Liver (tissue), 8 donors: ENCODE measurements at regions not wholly inside any gene's neighbourhood (a gene's known extent, or its start where the extent isn't known, plus 50 kb on each side); places are given as distances from the start of the nearest gene placed in this dataset.

Experiments used
- DNase-seq: peaks from one replicate; pipeline ENCODE4 v3.0.0-alpha.2; 2017; ENCODE audit warnings: low spot score
- H3K27ac ChIP-seq, 2 donors: one replicate each; pipeline ENCODE4 v1.7.0; 2013; ENCODE audit warnings: inconsistent platforms in 2 of 2, low read length in 2 of 2, control low read depth in 1 of 2, low read depth in 1 of 2, mild to moderate bottlenecking in 1 of 2
- H3K27me3 ChIP-seq, 4 donors: one replicate each; pipeline versions ENCODE4 v1.6.1 to v1.7.0; 2013; ENCODE audit warnings: low read length in 3 of 4, inconsistent platforms in 1 of 4, mild to moderate bottlenecking in 1 of 4, moderate library complexity in 1 of 4; ENCODE audit not compliant: control insufficient read depth in 4 of 4, insufficient read depth in 4 of 4
- H3K36me3 ChIP-seq, 4 donors: one replicate each; pipeline versions ENCODE4 v1.6.1 to v1.7.0; 2013; ENCODE audit warnings: low read length in 3 of 4, mild to moderate bottlenecking in 3 of 4, low read depth in 1 of 4, moderate library complexity in 1 of 4; ENCODE audit not compliant: control insufficient read depth in 4 of 4, insufficient read depth in 3 of 4
- H3K4me1 ChIP-seq, 4 donors: one replicate each; pipeline versions ENCODE4 v1.6.1 to v1.7.0; 2013; ENCODE audit warnings: low read length in 3 of 4, mild to moderate bottlenecking in 3 of 4, moderate library complexity in 1 of 4; ENCODE audit not compliant: control insufficient read depth in 4 of 4, insufficient read depth in 4 of 4
- H3K4me3 ChIP-seq, 3 donors: one replicate each; pipeline versions ENCODE4 v1.6.1 to v1.7.0; 2013; ENCODE audit warnings: low read length in 3 of 3, control low read depth in 1 of 3, low read depth in 1 of 3, mild to moderate bottlenecking in 1 of 3
- H3K9ac ChIP-seq, 2 donors: one replicate each; pipeline ENCODE4 v1.7.0; 2013; ENCODE audit warnings: low read length in 2 of 2, mild to moderate bottlenecking in 2 of 2, moderate library complexity in 2 of 2, control low read depth in 1 of 2, low read depth in 1 of 2
- H3K9me3 ChIP-seq, 4 donors: one replicate each; pipeline versions ENCODE4 v1.6.1 to v1.7.0; 2013; ENCODE audit warnings: low read length in 3 of 4; ENCODE audit not compliant: control insufficient read depth in 4 of 4
- ATF3 ChIP-seq: IDR thresholded peaks from 2 replicates; pipeline ENCODE4 v1.6.1; 2016; ENCODE audit warnings: antibody characterized with exemption
- CTCF ChIP-seq: fragments of 150-350 bp; IDR thresholded peaks from 2 replicates; pipeline ENCODE4 v1.5.1; 2017; ENCODE audit warnings: improper control_type of control experiment, low read depth, low read length; ENCODE audit not compliant: missing input control
- EGR1 ChIP-seq, 2 donors: IDR thresholded peaks; 2 replicates each; pipeline ENCODE4 v1.6.1; 2016 to 2018; ENCODE audit warnings: antibody characterized with exemption in 2 of 2, low read depth in 2 of 2
- FOXA1 ChIP-seq: IDR thresholded peaks from 2 replicates; pipeline ENCODE4 v1.6.1; 2016; ENCODE audit warnings: antibody characterized with exemption
- FOXA2 ChIP-seq: IDR thresholded peaks from 2 replicates; pipeline ENCODE4 v1.6.1; 2016; ENCODE audit warnings: antibody characterized with exemption
- GABPA ChIP-seq, 2 donors: IDR thresholded peaks in 1 of 2; conservative IDR thresholded peaks in 1 of 2; 2 replicates each; pipeline ENCODE4 v1.6.1; 2016; ENCODE audit warnings: antibody characterized with exemption in 2 of 2, mild to moderate bottlenecking in 1 of 2, moderate library complexity in 1 of 2
- HNF4A ChIP-seq, 2 donors: conservative IDR thresholded peaks; 2 replicates each; pipeline ENCODE4 v1.6.1; 2016; ENCODE audit warnings: antibody characterized with exemption in 2 of 2, mild to moderate bottlenecking in 2 of 2
- HNF4G ChIP-seq: IDR thresholded peaks from 2 replicates; pipeline ENCODE4 v1.6.1; 2016; ENCODE audit warnings: antibody characterized with exemption
- JUND ChIP-seq, 2 donors: IDR thresholded peaks; 2 replicates each; pipeline ENCODE4 v1.6.1; 2016; ENCODE audit warnings: antibody characterized with exemption in 2 of 2
- NR2F2 ChIP-seq: IDR thresholded peaks from 2 replicates; pipeline ENCODE4 v1.6.1; 2016; ENCODE audit warnings: antibody characterized with exemption
- RAD21 ChIP-seq, 2 donors: IDR thresholded peaks; 2 replicates each; pipeline ENCODE4 v1.6.1; 2016; ENCODE audit warnings: antibody characterized with exemption in 2 of 2, mild to moderate bottlenecking in 2 of 2
- RXRA ChIP-seq, 2 donors: IDR thresholded peaks; 2 replicates each; pipeline ENCODE4 v1.6.1; 2017 to 2018; ENCODE audit warnings: antibody characterized with exemption in 2 of 2, mild to moderate bottlenecking in 1 of 2
- SP1 ChIP-seq: IDR thresholded peaks from 2 replicates; pipeline ENCODE4 v1.6.1; 2018; ENCODE audit warnings: antibody characterized with exemption, mild to moderate bottlenecking
- TAF1 ChIP-seq: conservative IDR thresholded peaks from 2 replicates; pipeline ENCODE4 v1.6.1; 2016; ENCODE audit warnings: antibody characterized with exemption, mild to moderate bottlenecking
- YY1 ChIP-seq: IDR thresholded peaks from 2 replicates; pipeline ENCODE4 v1.6.1; 2016; ENCODE audit warnings: antibody characterized with exemption, mild to moderate bottlenecking
- ZBTB33 ChIP-seq: IDR thresholded peaks from 2 replicates; pipeline ENCODE4 v1.6.1; 2016; ENCODE audit warnings: antibody characterized with exemption
- WGBS: extraction: QIAGEN DNeasy Blood & Tissue Kit; methylation state at CpG from one replicate; pipeline ENCODE4 v1.1.7; 2013; 5-methylcytosine and 5-hydroxymethylcytosine counted together
- TF ChIP-seq, protein P1 (sequence below): IDR thresholded peaks from 2 replicates; pipeline ENCODE4 v1.6.1; 2016; ENCODE audit warnings: antibody characterized with exemption
- donor health status: healthy.
- donor health status: healthy.
- donor health status: healthy.
- donor health status: healthy.
- donor health status: healthy.

- Histone ChIP-seq H3K27me3 (no peaks in the 10 kb centered on the region), H3K36me3 (no peaks in the 10 kb centered on the region), H3K27ac (no peak overlapping the region), H3K4me3 (no peak overlapping the region), H3K9me3 (no peaks in the 10 kb centered on the region), H3K9ac (no peak overlapping the region), H3K4me1 (no peaks in the 10 kb centered on the region)
- TF ChIP-seq ATF3 (no peak), TAF1 (no peak)
- DNase-seq, result no peak
- WGBS, result 86% methylated on average over 1 of the region's 1 CpG
Observed at GRCh38 chr5:40399349-40399748, 280.4 kb upstream of the PTGER4 start.

DNA sequence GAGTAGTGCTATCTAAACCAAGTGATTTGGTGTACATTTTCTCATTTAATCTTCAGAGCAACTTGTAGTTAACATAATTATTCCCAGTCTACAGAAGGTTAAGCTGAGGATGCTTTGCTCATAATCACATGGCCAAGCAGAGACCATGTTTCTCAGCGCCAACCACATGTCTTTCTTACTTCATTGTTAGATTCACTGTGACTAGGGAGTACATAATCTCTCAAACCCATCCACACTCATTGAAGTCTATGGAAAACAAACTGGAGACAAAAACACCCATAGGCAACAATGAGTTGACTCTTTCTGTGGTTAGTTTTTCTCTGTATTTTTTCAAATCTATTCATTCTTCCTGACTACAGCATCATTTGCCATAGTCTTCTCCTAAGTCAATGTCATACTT lies 281.7 kb upstream of the PTGER4 start:
- 94% methylated on average over 1 of the region's 1 CpG for WGBS
- no peak for DNase-seq
- TF ChIP-seq CTCF (no peak), GABPA (IDR thresholded peaks at IDR 0.05 in 1 of 2, conservative IDR thresholded peaks at IDR 0.05 in 1 of 2) (no peak), SP1 (no peak), HNF4G (no peak), ZBTB33 (no peak), RAD21 (IDR thresholded peaks at IDR 0.05) (no peak), JUND (IDR thresholded peaks at IDR 0.05) (no peak), HNF4A (conservative IDR thresholded peaks at IDR 0.05) (no peak), FOXA2 (no peak), TAF1 (no peak), ATF3 (no peak), RXRA (IDR thresholded peaks at IDR 0.05) (no peak), NR2F2 (no peak), FOXA1 (no peak), EGR1 (IDR thresholded peaks at IDR 0.05; ENCODE audit: low read depth in 2 of 2) (no peak), YY1 (no peak)
- TF ChIP-seq, protein P1, sequence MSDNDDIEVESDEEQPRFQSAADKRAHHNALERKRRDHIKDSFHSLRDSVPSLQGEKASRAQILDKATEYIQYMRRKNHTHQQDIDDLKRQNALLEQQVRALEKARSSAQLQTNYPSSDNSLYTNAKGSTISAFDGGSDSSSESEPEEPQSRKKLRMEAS, result no peak
- H3K27ac ChIP-seq, result no peak overlapping the region
- H3K4me1 ChIP-seq, result no peaks in the 10 kb centered on the region
- no peaks in the 10 kb centered on the region for H3K27me3 ChIP-seq
- H3K4me3 ChIP-seq, result no peak overlapping the region
- H3K36me3 ChIP-seq, result no peaks in the 10 kb centered on the region
- H3K9me3 ChIP-seq, result no peaks in the 10 kb centered on the region
- H3K9ac ChIP-seq, result no peak overlapping the region
